Prostate gland (tissue), 2 donors: ENCODE measurements at regions not wholly inside any gene's neighbourhood (a gene's known extent, or its start where the extent isn't known, plus 50 kb on each side); places are given as distances from the start of the nearest gene placed in this dataset.
"Not testable (repeated sequence)": the region's sequence is repeated elsewhere in the genome, so short reads cannot be mapped to it uniquely, and the experiment has no call there.

Source experiments
- CTCF ChIP-seq, 4 experiments: fragments of 200-600 bp in 2 of 4; fragments of 450-650 bp in 2 of 4; sonication (generic) in 2 of 4; IDR thresholded peaks; 1 replicate in 3 of 4; 2 replicates in 1 of 4; pipeline ENCODE4 v1.5.1; 2016 to 2019; ENCODE audit warnings: antibody characterized with exemption in 4 of 4, mild to moderate bottlenecking in 2 of 4, moderate library complexity in 2 of 4
- POLR2A ChIP-seq: fragments of 450-650 bp; IDR thresholded peaks from one replicate; pipeline ENCODE4 v1.6.1; 2016; ENCODE audit warnings: antibody characterized with exemption, mild to moderate bottlenecking

- not testable (repeated sequence) for TF ChIP-seq POLR2A; CTCF (IDR thresholded peaks at IDR 0.05)
These were observed 147.5 kb downstream of the FAM72C start for GRCh38 chr1:143824266-143824665.
